GOT3 (cell line): ENCODE measurements at regions not wholly inside any gene's neighbourhood (a gene's known extent, or its start where the extent isn't known, plus 50 kb on each side); places are given as distances from the start of the nearest gene placed in this dataset.
"Not testable (repeated sequence)": the region's sequence is repeated elsewhere in the genome, so short reads cannot be mapped to it uniquely, and the experiment has no call there.

Experiments used
- DNase-seq: peaks from one replicate; lab custom pipeline; 2025; ENCODE audit warnings: mixed read lengths; lab: John Stamatoyannopoulos, UW

- no peak for DNase-seq
Measured at GRCh38 chr15:39504808-39505207, 76.1 kb upstream of the THBS1 start.

GRCh38 chr15:39506146-39506545 lies 74.7 kb upstream of the THBS1 start:
- no peak for DNase-seq

GRCh38 chr15:39508536-39508935 lies 72.3 kb upstream of the THBS1 start:
- DNase-seq: no peak

- DNase-seq: no peak
Measured at GRCh38 chr15:39510001-39510701, 70.7 kb upstream of the THBS1 start.

GRCh38 chr15:39511000-39511915 lies 69.6 kb upstream of the THBS1 start:
- DNase-seq: peak; percentile 25

GRCh38 chr15:39511916-39512260 lies 69.0 kb upstream of the THBS1 start:
- DNase-seq: no peak

GRCh38 chr15:39512643-39513042 lies 68.2 kb upstream of the THBS1 start:
- no peak for DNase-seq

- DNase-seq: no peak
Measured at GRCh38 chr15:39513936-39514335, 66.9 kb upstream of the THBS1 start.

GRCh38 chr15:39514933-39515332 lies 65.9 kb upstream of the THBS1 start:
- no peak for DNase-seq

GRCh38 chr15:39515765-39516164 lies 65.1 kb upstream of the THBS1 start:
- no peak for DNase-seq

- DNase-seq: no peak
Measured at GRCh38 chr15:39517122-39517855, 63.6 kb upstream of the THBS1 start.

GRCh38 chr15:39523968-39524367 lies 56.9 kb upstream of the THBS1 start:
- not testable (repeated sequence) for DNase-seq

- no peak for DNase-seq
Measured at GRCh38 chr15:39529457-39529856, 51.4 kb upstream of the THBS1 start.

GRCh38 chr15:39530480-39531342 lies 50.2 kb upstream of the THBS1 start:
- DNase-seq: no peak
